A549 (cell line): ENCODE measurements at regions not wholly inside any gene's neighbourhood (a gene's known extent, or its start where the extent isn't known, plus 50 kb on each side); places are given as distances from the start of the nearest gene placed in this dataset.

ENCODE experiments used
- ATAC-seq, 2 experiments: fragments of 200-7000 bp in 1 of 2; fragments of >200 bp in 1 of 2; cut with Nextera tagmentation in 1 of 2; cut with Tn5 transposase in 1 of 2; 3 replicates each; pipeline versions ENCODE4 v1.8.0 to v1.9.1; 2018 to 2020; ENCODE audit warnings: mild to moderate bottlenecking in 1 of 2, moderate library complexity in 1 of 2
- CTCF ChIA-PET: fragments of 300-600 bp; sonication (Branson Sonifier 250); formaldehyde crosslinking; extraction: SDS; loops from one replicate; lab custom pipeline; 2021; ENCODE audit warnings: antibody characterized with exemption, inconsistent platforms; lab: Yijun Ruan, JAX
- POLR2A ChIA-PET: fragments of 350-600 bp; formaldehyde crosslinking; extraction: SDS; loops from one replicate; lab custom pipeline; 2021; ENCODE audit warnings: antibody characterized with exemption, inconsistent platforms; lab: Yijun Ruan, JAX
- DNase-seq, 2 experiments: peaks; one replicate each; pipeline versions ENCODE4 v3.0.0 to v3.0.0-alpha.2; 2011 to 2016; ENCODE audit warnings: low read depth in 1 of 2, low spot score in 1 of 2
- FAIRE-seq: peaks from 2 replicates; lab custom pipeline; 2011; peaks lifted over from hg19 to GRCh38; lab: Jason Lieb, UNC
- H3K27ac ChIP-seq, 2 experiments: fragments of >200 bp; sonication (Bioruptor Twin); formaldehyde crosslinking; 3 replicates each; pipeline ENCODE4 v1.5.1; 2016 to 2017
- H3K4me1 ChIP-seq: fragments of >200 bp; sonication (Bioruptor Twin); formaldehyde crosslinking; 3 replicates; pipeline ENCODE4 v1.6.1; 2016
- H3K4me2 ChIP-seq: fragments of >200 bp; sonication (Bioruptor Twin); formaldehyde crosslinking; 3 replicates; pipeline ENCODE4 v1.6.1; 2016
- H3K4me3 ChIP-seq: fragments of >200 bp; sonication (Bioruptor Twin); formaldehyde crosslinking; 3 replicates; pipeline ENCODE4 v1.5.1; 2016
- H3K9me3 ChIP-seq: fragments of >200 bp; sonication (Bioruptor Twin); formaldehyde crosslinking; 3 replicates; pipeline ENCODE4 v1.6.1; 2016
- ATOH8 ChIP-seq: fragments of 250-450 bp; sonication (Bioruptor Pico); IDR thresholded peaks from 2 replicates; pipeline ENCODE4 v1.5.0; 2020; ENCODE audit warnings: low read depth, mild to moderate bottlenecking, moderate library complexity
- BHLHE40 ChIP-seq: IDR thresholded peaks from 2 replicates; pipeline ENCODE4 v1.6.1; 2012; ENCODE audit warnings: low read depth, low read length, inconsistent platforms
- CBX8 ChIP-seq: fragments of 200-600 bp; sonication (generic); IDR thresholded peaks from 2 replicates; pipeline ENCODE4 v1.6.1; 2016
- HDAC2 ChIP-seq: fragments of 200-600 bp; sonication (generic); IDR thresholded peaks from 2 replicates; pipeline ENCODE4 v1.6.1; 2016
- HEYL ChIP-seq: fragments of 250-450 bp; sonication (Bioruptor Pico); IDR thresholded peaks from 2 replicates; pipeline ENCODE4 v1.8.0; 2021; ENCODE audit warnings: mild to moderate bottlenecking, moderate library complexity
- HOXB13 ChIP-seq: fragments of 250-450 bp; sonication (Bioruptor Pico); IDR thresholded peaks from 2 replicates; pipeline ENCODE4 v1.5.0; 2020; ENCODE audit warnings: low read depth, mild to moderate bottlenecking, moderate library complexity
- JUNB ChIP-seq: fragments of >200 bp; sonication (Bioruptor Twin); formaldehyde crosslinking; IDR thresholded peaks from 2 replicates; pipeline ENCODE4 v1.6.1; 2016
- NPAS2 ChIP-seq: fragments of 250-450 bp; sonication (Bioruptor Pico); IDR thresholded peaks from 2 replicates; pipeline ENCODE4 v1.8.0; 2022; ENCODE audit warnings: mild to moderate bottlenecking, moderate library complexity, borderline replicate concordance
- PHF8 ChIP-seq: fragments of 200-600 bp; sonication (generic); IDR thresholded peaks from 2 replicates; pipeline ENCODE4 v1.6.1; 2016; ENCODE audit warnings: low read depth, mild to moderate bottlenecking, antibody characterized with exemption, moderate library complexity, borderline replicate concordance
- POLR2A ChIP-seq: IDR thresholded peaks from 2 replicates; pipeline ENCODE4 v1.6.1; 2012; ENCODE audit warnings: mild to moderate bottlenecking, low read length
- TFCP2L1 ChIP-seq: fragments of 250-450 bp; sonication (Bioruptor Pico); IDR thresholded peaks from 2 replicates; pipeline ENCODE4 v1.5.0; 2021; ENCODE audit warnings: mild to moderate bottlenecking
- small RNA-seq, 6 experiments: library from RNA; depleted of rRNA; stranded (forward); fragments of <200 nt; gene quantifications; one replicate each; pipeline ENCODE3, GENCODE V24; 2012

- H3K4me3 ChIP-seq, result no peak overlapping the region
- DNase-seq (no peak), ATAC-seq (no peak), FAIRE-seq (no peak)
- no peaks in the 10 kb centered on the region for H3K9me3 ChIP-seq
- POLR2A ChIA-PET, result no interaction called here
- H3K27ac ChIP-seq, result no peak overlapping the region
- CTCF ChIA-PET, result no interaction called here
- no peaks in the 10 kb centered on the region for H3K4me1 ChIP-seq
- H3K4me2 ChIP-seq, result no peak overlapping the region
- no peak for TF ChIP-seq JUNB
- no peak for TF ChIP-seq HDAC2
- no peak for TF ChIP-seq HEYL
- TF ChIP-seq NPAS2 (CRISPR knock-in tag), result no peak
- TF ChIP-seq PHF8, result no peak
- TF ChIP-seq TFCP2L1 (CRISPR knock-in tag), result no peak
- TF ChIP-seq ATOH8 (CRISPR knock-in tag), result no peak
- TF ChIP-seq BHLHE40, result no peak
- no peak for TF ChIP-seq POLR2A
- TF ChIP-seq CBX8, result no peak
- TF ChIP-seq HOXB13, result no peak
Measured at GRCh38 chrX:76657499-76657898, 230.0 kb downstream of the MAGEE1 start.

Small RNA genes in the stretch of these regions (small RNA-seq; reads per million reads assigned to genes)
- gene RNA5SP508, result 0 to 1,197 (median 4.7) reads per million in 6 experiments
